Femur (tissue), 1 donor: ENCODE measurements at regions not wholly inside any gene's neighbourhood (a gene's known extent, or its start where the extent isn't known, plus 50 kb on each side); places are given as distances from the start of the nearest gene placed in this dataset.

Experiments used
- DNase-seq: peaks from one replicate; pipeline ENCODE4 v3.0.0-alpha.2; 2017

DNA sequence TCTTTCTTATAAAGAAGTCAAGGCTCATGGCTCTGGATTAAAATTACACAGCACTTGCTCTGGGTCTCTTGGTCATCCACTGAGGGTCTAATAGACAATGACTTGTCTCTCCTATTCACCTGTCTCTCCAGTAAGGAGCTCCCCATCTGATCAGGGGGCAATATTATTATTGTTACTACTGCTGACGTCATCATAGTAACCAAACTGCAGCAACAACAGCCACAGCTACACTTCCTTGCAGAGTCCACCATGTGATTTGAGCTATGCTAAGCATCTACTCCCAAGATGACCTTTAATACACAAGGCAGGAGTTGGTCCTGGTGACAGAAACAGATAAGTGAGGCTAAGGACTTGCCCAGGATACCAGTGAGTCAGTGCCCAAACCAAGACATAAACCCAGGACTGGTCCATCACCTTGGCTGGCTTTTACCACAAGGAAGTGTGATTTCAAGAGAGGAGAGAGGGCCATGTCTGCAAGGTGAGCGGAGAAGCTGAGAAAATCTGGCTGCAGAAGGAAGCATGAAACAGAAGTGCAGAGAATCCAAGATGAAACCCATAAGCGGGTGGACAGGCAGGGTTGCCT lies 602.5 kb downstream of the PTPRU start:
- no peak for DNase-seq

- DNase-seq = no peak
Measured at GRCh38 chr1:29836651-29837646, 600.6 kb downstream of the PTPRU start.

DNA sequence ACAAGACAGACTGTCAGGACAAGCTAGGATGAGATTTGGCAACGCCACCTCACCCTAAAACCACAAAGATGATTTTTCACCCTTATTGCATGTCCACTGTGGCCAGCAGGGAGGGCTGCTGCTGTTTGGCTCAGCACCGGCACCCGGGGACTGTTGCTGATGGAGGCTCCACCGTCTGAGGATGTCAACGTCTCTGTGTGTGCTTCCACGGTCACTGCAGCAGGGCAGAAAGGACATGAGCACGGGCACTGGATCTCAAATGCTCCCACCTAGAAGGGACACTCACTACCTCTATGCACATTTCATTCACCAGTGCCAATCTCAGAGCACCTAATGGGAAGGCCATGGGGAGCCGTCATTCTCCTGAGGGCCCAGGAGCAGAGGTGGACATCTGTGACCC lies 599.6 kb downstream of the PTPRU start:
- DNase-seq = no peak

GRCh38 chr1:29835406-29835805 lies 599.1 kb downstream of the PTPRU start:
- DNase-seq = no peak

- DNase-seq = no peak
Measured at GRCh38 chr1:29833581-29833980, 597.3 kb downstream of the PTPRU start.

DNA sequence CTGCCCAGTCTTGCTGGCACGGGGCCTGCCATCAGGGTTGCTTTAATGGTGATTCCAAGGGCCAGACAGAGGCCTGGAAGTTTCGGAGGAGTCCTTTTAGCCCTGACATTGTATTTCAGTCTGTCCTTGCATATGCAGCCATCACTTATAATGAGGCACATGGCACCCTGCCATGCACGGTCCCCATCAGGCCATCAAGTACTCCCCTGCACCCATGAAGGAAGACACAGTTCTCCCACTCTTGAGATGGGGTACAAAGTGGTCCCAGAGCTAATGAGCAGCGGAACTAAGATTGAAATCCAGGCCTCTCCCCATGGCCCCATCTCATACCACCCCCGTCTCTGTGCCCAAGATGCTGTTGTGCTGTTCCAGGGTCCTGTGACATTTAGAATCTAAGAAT lies 596.6 kb downstream of the PTPRU start:
- DNase-seq = no peak

GRCh38 chr1:29832471-29832870 lies 596.1 kb downstream of the PTPRU start:
- no peak for DNase-seq

- no peak for DNase-seq
Measured at GRCh38 chr1:29831500-29832117, 595.3 kb downstream of the PTPRU start.

DNA sequence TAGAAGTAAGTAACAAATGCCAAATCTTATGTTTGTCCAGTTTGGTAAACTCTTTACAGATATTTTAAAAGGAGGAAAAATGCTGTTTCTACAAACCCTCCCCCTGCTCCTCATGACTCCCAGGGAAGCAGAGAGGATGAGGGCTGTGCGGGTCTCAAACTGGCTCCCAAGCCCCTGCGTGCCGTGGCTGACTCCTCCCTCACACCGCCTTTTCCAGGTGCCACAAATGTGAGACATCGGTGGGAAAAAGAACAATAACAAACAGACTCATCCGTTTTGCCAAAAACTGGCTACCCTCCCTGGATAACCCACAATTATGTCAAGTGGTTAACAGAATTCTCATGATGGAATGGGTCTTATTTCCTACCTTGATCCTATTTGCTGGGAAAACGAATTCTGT lies 594.6 kb downstream of the PTPRU start:
- DNase-seq = no peak

DNA sequence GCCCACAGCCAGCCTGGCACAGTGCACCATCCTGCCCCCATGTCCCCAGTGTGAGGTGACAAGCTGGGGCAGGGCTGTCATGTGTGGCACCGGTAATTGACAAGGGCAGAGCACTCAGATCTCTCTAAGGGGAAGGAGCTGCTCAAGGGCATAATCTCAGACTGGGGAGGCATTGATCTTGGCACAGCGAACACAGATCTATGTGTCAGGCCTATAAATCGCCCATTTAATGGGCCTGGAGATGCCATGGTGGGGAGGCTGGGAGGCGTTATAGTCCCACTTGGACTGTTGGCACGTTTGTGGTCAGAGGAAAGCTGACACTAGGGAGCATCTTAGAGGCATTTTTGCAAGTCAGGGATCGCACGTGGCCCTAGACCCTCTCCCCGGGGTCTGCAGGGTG lies 594.1 kb downstream of the PTPRU start:
- no peak for DNase-seq

DNA sequence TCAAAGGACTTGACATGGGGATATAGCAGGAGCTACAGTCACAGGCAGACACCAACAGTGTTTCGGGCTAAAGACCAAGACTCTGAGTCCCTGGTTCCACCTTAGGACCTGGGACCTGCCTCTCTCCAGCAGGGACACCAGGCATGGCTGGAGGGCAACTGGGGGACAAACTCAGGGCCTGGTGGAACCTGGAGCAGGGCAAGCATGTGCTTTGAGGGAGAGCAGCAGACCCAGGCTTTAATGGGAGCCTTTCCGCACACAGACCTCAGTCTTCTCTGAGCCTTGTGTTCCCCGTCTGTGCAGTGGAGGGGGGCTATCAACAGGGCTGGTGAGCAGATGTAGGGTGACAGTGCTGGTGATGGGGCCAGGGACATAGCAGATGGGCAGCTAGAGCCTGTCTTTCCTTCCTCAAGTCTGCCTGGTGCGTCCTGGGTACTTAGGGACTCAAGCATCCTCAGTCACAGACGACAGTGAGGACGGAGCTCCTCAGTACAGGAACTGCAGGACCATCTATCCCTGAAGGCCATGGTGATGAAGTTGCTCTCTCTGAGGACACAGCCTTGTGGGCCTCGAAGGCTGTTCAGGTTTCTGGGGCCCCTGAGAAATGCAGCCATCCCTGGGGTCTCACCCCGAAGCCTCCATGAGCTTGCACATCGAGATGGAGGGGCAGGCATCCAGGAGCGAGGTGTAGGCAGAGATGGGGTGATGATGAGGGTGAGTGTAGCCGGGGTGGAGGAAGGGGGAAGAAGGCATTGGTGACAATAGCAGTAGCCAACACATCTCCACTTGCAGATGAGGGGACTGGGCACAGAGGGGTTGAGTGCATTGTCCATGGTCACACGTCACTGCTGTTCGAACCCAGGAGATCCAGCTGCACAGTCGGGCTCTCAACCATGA lies 593.4 kb downstream of the PTPRU start:
- no peak for DNase-seq

- DNase-seq = no peak
Measured at GRCh38 chr1:29828526-29829447, 592.5 kb downstream of the PTPRU start.

DNA sequence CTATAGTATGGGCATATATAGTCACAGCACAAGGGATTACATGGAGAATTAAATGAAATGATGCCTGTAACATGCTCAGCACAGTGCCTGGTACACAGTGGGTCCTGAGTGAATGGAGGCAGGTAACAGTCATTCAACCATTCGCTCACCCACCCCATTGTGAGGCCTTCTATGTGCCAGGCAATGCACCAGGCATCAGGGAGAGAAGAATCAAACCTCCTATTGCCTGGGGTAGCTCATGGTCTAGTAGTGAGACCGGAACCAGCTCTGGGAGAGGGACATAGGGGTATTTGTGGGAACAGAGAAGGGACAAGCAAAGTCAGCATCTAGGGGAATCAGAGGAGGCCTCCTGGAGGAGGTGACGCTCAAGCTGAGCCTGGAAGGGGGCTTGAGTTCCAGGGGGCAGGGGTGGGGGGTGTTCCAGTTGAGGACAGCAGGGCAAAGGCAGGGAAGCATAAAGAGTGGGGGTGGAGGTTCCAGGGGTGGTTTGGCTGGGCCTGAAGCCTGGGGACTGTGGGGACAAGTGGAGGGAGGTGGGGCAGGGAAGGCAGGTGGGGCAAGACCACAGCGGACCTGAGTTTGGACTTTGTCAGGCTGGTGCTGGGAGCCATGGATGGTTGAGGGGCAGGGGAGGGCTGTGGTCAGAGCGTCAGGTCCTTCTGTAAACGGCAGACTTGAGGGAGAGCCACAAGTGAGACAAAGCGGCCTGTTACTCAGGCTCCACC lies 591.6 kb downstream of the PTPRU start:
- no peak for DNase-seq

DNA sequence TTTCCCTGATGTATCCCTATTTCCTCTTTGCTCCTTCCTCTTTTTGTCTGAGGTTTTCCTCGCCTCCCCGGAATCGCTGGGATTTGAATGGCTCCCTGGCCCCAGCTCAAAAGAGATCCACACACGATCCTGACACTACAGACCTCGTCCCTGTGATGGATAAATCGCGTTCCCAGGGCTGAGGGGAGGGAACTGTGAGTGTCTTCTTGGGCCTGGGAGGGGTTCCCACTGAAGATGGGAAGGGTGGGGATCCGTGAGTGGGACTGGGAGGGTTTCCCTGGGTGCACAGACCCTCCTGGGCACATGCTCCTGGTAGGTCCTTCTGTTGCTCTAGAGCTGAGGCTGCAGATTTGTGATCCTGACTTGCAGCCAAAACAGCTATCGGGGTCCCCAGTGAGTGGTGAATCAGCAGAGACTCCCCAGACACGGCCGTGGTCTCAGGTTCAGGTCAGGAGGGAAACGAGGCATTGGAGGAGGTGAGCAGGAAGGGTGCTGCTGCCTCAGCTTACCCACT lies 591.0 kb downstream of the PTPRU start:
- no peak for DNase-seq

DNA sequence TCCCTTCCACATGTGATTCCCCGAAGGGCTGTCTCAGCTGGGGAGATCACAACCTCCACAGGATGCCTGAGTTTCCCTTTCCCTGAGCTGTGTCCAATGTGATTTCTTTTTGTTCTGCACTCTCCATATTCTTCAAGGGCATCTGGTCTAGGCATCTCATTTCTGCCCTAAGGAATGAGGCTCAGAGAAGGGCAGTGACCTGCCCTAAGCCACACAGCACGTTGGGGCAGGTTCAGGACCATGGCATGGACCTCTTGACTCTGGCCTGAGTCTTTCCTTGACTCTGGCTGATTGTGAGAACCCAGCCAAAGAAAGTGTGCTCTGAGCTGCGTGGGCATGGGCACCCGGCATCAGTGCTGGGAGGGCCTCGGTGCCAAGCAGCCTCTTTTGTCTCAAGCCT lies 590.3 kb downstream of the PTPRU start:
- no peak for DNase-seq

- DNase-seq = no peak
Measured at GRCh38 chr1:29825941-29826415, 589.7 kb downstream of the PTPRU start.

DNA sequence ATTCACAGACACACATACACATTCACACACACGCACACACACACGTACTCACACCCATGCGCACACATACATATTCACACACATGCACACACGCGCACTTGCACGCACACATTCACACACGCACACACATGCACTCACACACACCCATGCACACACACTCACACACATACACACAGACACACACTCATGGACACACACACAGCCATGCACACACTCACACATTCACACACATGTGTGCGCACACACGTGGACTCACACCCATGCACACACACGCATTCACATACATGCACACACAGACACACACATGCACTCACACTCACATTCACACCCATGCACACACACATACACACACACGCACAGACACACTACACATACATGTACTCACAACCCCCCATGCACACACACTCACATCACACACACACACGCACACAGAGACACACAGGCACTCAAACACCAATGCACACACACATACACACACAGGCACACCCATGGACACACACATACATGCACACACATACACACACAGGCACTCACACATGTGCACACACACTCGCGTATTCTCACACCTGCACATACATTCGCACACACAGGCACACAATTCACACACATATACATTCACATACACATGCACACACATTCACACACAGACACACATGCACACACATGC lies 589.1 kb downstream of the PTPRU start:
- no peak for DNase-seq

- no peak for DNase-seq
Measured at GRCh38 chr1:29824511-29825273, 588.4 kb downstream of the PTPRU start.

DNA sequence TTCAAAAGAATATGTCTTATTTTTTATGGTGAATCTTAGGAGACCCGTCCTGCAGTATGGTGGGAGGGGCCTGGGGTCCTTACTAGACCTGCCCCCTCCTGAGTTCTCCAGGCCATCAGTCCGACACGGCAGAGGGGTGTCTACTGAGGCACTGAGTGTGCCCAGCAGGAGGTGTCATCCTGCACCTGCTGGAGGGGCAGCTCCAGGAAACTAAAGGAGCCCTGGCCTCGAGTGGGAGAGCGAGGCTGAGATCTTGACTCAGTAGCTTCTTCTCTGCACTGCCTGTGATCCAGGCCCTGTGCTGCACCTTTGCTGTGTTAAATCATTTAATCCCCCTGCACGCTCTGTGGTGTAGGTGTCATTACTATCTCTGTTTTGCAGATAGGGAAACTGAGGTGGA lies 587.7 kb downstream of the PTPRU start:
- DNase-seq = no peak
